Caco-2 (cell line): ENCODE measurements at regions not wholly inside any gene's neighbourhood (a gene's known extent, or its start where the extent isn't known, plus 50 kb on each side); places are given as distances from the start of the nearest gene placed in this dataset.

Experiments
- BruUV-seq: library from RNA; stranded (reverse); fragments of 400-500 nt; replicated peaks from 2 replicates; lab custom pipeline; 2021; lab: Mats Ljungman, UMichigan
- CTCF ChIA-PET: fragments of 300-600 bp; sonication (Branson Sonifier 250); formaldehyde crosslinking; loops from one replicate; lab custom pipeline; 2022; ENCODE audit warnings: antibody characterized with exemption; lab: Charles Lee
- POLR2A ChIA-PET: fragments of 300-600 bp; sonication (Branson Sonifier 250); formaldehyde crosslinking; loops from one replicate; lab custom pipeline; 2022; ENCODE audit warnings: antibody characterized with exemption; lab: Charles Lee
- DNase-seq, 2 experiments: peaks; one replicate each; pipeline versions ENCODE4 v3.0.0 to v3.0.0-alpha.2; 2020 to 2022
- H3K27me3 ChIP-seq: replicated peaks from 2 replicates; pipeline ENCODE4 v1.6.0; 2011; ENCODE audit warnings: low read length; ENCODE audit not compliant: control insufficient read depth, insufficient read depth
- H3K36me3 ChIP-seq: 2 replicates; pipeline ENCODE4 v1.5.1; 2011; ENCODE audit warnings: low read length; ENCODE audit not compliant: control insufficient read depth, insufficient read depth
- H3K4me1 ChIP-seq: fragments of 250-450 bp; sonication (Bioruptor Pico); 2 replicates; pipeline ENCODE4 v1.5.1; 2020; ENCODE audit warnings: mild to moderate bottlenecking
- H3K4me3 ChIP-seq: 2 replicates; pipeline ENCODE4 v1.5.1; 2011; ENCODE audit warnings: low read depth, mild to moderate bottlenecking, control low read depth, low read length
- H3K9me3 ChIP-seq: fragments of 250-450 bp; sonication (Bioruptor Pico); 2 replicates; pipeline ENCODE4 v1.5.1; 2020; ENCODE audit warnings: mild to moderate bottlenecking, moderate library complexity
- H3K27ac Mint-ChIP-seq: one replicate; pipeline ENCODE4 v1.8.0; 2022; ENCODE audit warnings: mixed read lengths; ENCODE audit not compliant: unreplicated experiment
- H3K27me3 Mint-ChIP-seq: one replicate; pipeline ENCODE4 v1.8.0; 2022; ENCODE audit warnings: mixed read lengths; ENCODE audit not compliant: insufficient read depth, unreplicated experiment
- H3K36me3 Mint-ChIP-seq: one replicate; pipeline ENCODE4 v1.8.0; 2022; ENCODE audit warnings: mild to moderate bottlenecking, mixed read lengths; ENCODE audit not compliant: insufficient read depth, unreplicated experiment
- H3K4me1 Mint-ChIP-seq: one replicate; pipeline ENCODE4 v1.8.0; 2022; ENCODE audit warnings: low read depth, mixed read lengths; ENCODE audit not compliant: unreplicated experiment
- H3K4me3 Mint-ChIP-seq: one replicate; pipeline ENCODE4 v1.8.0; 2022; ENCODE audit warnings: mild to moderate bottlenecking, moderate library complexity, mixed read lengths; ENCODE audit not compliant: unreplicated experiment
- H3K9me3 Mint-ChIP-seq: one replicate; pipeline ENCODE4 v1.8.0; 2022; ENCODE audit warnings: mixed read lengths; ENCODE audit not compliant: unreplicated experiment
- intact Hi-C: fragments of 100-400 bp; cut with micrococcal nuclease; formaldehyde crosslinking; loops from one replicate; pipeline ENCODE4 v1.10.0; 2022; ENCODE audit not compliant: unreplicated experiment
- TF ChIP-seq, protein P1 (sequence below), 2 experiments: fragments of 200-600 bp in 1 of 2; IDR thresholded peaks; 1 replicate in 1 of 2; 2 replicates in 1 of 2; pipeline versions ENCODE4 v1.5.1 to v1.8.0; 2011 to 2022; ENCODE audit warnings: antibody characterized with exemption in 1 of 2, control low read depth in 1 of 2, inconsistent platforms in 1 of 2, low read depth in 1 of 2, low read length in 1 of 2, mild to moderate bottlenecking in 1 of 2, moderate library complexity in 1 of 2; ENCODE audit not compliant: insufficient read depth in 1 of 2, severe bottlenecking in 1 of 2, unreplicated experiment in 1 of 2

GRCh38 chr11:25529572-25529971 is 802.4 kb upstream of the ANO3 start:
- TF ChIP-seq, protein P1, sequence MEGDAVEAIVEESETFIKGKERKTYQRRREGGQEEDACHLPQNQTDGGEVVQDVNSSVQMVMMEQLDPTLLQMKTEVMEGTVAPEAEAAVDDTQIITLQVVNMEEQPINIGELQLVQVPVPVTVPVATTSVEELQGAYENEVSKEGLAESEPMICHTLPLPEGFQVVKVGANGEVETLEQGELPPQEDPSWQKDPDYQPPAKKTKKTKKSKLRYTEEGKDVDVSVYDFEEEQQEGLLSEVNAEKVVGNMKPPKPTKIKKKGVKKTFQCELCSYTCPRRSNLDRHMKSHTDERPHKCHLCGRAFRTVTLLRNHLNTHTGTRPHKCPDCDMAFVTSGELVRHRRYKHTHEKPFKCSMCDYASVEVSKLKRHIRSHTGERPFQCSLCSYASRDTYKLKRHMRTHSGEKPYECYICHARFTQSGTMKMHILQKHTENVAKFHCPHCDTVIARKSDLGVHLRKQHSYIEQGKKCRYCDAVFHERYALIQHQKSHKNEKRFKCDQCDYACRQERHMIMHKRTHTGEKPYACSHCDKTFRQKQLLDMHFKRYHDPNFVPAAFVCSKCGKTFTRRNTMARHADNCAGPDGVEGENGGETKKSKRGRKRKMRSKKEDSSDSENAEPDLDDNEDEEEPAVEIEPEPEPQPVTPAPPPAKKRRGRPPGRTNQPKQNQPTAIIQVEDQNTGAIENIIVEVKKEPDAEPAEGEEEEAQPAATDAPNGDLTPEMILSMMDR (IDR thresholded peaks at IDR 0.05; ENCODE audit: insufficient read depth in 1 of 2, low read depth in 1 of 2, low read length in 1 of 2, severe bottlenecking in 1 of 2, unreplicated experiment in 1 of 2) = no peak
- no peaks in the 10 kb centered on the region for H3K27me3 ChIP-seq
- BruUV-seq = no TSS peak
- intact Hi-C loops = no loop called here
- Mint-ChIP-seq H3K9me3 (no peaks in the 10 kb centered on the region), H3K4me1 (no peaks in the 10 kb centered on the region), H3K36me3 (no peaks in the 10 kb centered on the region), H3K27ac (no peak overlapping the region), H3K27me3 (no peaks in the 10 kb centered on the region), H3K4me3 (no peak overlapping the region)
- no peak overlapping the region for H3K4me3 ChIP-seq
- H3K36me3 ChIP-seq = no peaks in the 10 kb centered on the region
- DNase-seq = no peak
- CTCF ChIA-PET = no interaction called here
- no peaks in the 10 kb centered on the region for H3K4me1 ChIP-seq
- no peaks in the 10 kb centered on the region for H3K9me3 ChIP-seq
- POLR2A ChIA-PET = no interaction called here

DNA sequence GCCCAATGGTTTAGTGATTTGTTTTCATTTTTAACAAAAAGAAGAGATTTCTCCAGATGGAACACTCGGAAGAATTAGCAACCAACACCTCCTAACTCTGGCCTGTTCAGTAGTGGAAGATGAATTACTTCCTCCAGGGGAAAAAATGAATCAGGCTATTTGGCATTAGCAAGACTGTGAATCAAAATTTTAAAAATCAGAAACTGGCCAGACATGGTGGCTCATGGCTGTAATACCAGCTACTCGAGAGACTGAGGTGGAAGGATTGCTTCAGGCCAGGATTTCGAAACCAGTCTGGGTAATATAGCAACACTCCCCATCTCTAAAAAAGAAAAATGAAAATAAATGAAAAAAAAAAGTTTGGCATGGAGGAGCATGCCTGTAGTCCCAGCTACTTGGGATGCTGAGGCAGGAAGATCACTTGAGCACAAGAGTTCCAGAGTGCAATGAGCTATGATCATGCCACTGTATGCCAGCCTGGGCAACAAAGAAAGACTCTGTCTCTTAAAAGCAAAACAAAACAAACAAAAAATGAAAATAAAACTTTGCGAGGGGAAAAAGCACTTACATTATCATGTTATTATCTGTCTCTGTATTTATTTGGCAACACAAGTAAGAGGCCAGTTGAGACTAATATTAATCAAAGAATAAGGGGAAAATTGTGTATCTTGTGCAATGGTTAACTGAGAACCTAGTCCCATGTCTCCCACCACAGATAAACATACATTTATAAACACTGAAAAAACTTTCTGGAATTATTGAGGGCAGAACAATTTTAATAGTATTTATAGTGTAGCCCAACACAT is 796.3 kb upstream of the ANO3 start:
- DNase-seq = no peak
- Mint-ChIP-seq H3K9me3 (no peaks in the 10 kb centered on the region), H3K27ac (no peak overlapping the region), H3K27me3 (no peaks in the 10 kb centered on the region), H3K4me1 (no peaks in the 10 kb centered on the region), H3K36me3 (no peaks in the 10 kb centered on the region), H3K4me3 (no peak overlapping the region)
- no peaks in the 10 kb centered on the region for H3K9me3 ChIP-seq
- no peaks in the 10 kb centered on the region for H3K27me3 ChIP-seq
- BruUV-seq = no TSS peak
- CTCF ChIA-PET = no interaction called here
- no peak overlapping the region for H3K4me3 ChIP-seq
- H3K36me3 ChIP-seq = no peaks in the 10 kb centered on the region
- H3K4me1 ChIP-seq = no peaks in the 10 kb centered on the region
- TF ChIP-seq, protein P1 (IDR thresholded peaks at IDR 0.05; ENCODE audit: insufficient read depth in 1 of 2, low read depth in 1 of 2, low read length in 1 of 2, severe bottlenecking in 1 of 2, unreplicated experiment in 1 of 2) = no peak
- POLR2A ChIA-PET = no interaction called here
- intact Hi-C loops = no loop called here

GRCh38 chr11:25536289-25536688 is 795.6 kb upstream of the ANO3 start:
- no TSS peak for BruUV-seq
- TF ChIP-seq, protein P1 (IDR thresholded peaks at IDR 0.05; ENCODE audit: insufficient read depth in 1 of 2, low read depth in 1 of 2, low read length in 1 of 2, severe bottlenecking in 1 of 2, unreplicated experiment in 1 of 2) = no peak
- H3K4me3 ChIP-seq = no peak overlapping the region
- no peak for DNase-seq
- no peaks in the 10 kb centered on the region for H3K9me3 Mint-ChIP-seq
- no peaks in the 10 kb centered on the region for H3K27me3 Mint-ChIP-seq
- no peaks in the 10 kb centered on the region for H3K36me3 ChIP-seq
- no peak overlapping the region for H3K27ac Mint-ChIP-seq
- CTCF ChIA-PET = no interaction called here
- H3K9me3 ChIP-seq = no peaks in the 10 kb centered on the region
- no peaks in the 10 kb centered on the region for H3K27me3 ChIP-seq
- intact Hi-C loops = no loop called here
- no peaks in the 10 kb centered on the region for H3K36me3 Mint-ChIP-seq
- POLR2A ChIA-PET = no interaction called here
- no peak overlapping the region for H3K4me3 Mint-ChIP-seq
- H3K4me1 ChIP-seq = no peaks in the 10 kb centered on the region
- H3K4me1 Mint-ChIP-seq = no peaks in the 10 kb centered on the region
